ENCODE measurements at regions not wholly inside any gene's neighbourhood (a gene's known extent, or its start where the extent isn't known, plus 50 kb on each side); places are given as distances from the start of the nearest gene placed in this dataset.

DNA sequence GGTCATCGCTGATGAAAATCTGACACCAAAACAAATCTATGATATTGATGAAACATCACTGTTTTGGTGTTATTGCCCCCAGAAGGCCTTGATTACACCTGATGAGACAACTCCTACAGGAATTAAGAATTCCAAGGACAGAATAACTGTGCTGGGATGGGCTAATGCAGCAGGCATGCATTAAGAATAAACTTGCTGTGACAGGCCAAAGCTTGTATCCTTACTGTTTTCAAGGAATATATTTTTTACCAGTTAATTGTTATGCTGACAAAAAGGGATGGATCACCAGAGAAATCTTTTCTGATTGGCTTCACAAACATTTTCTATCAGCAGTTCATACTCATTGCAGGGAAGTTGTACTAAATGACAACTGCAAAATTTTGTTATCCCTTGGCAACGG lies 278.2 kb downstream of the IKZF2 start:
- TF ChIP-seq, protein P1, sequence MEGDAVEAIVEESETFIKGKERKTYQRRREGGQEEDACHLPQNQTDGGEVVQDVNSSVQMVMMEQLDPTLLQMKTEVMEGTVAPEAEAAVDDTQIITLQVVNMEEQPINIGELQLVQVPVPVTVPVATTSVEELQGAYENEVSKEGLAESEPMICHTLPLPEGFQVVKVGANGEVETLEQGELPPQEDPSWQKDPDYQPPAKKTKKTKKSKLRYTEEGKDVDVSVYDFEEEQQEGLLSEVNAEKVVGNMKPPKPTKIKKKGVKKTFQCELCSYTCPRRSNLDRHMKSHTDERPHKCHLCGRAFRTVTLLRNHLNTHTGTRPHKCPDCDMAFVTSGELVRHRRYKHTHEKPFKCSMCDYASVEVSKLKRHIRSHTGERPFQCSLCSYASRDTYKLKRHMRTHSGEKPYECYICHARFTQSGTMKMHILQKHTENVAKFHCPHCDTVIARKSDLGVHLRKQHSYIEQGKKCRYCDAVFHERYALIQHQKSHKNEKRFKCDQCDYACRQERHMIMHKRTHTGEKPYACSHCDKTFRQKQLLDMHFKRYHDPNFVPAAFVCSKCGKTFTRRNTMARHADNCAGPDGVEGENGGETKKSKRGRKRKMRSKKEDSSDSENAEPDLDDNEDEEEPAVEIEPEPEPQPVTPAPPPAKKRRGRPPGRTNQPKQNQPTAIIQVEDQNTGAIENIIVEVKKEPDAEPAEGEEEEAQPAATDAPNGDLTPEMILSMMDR (IDR thresholded peaks at IDR 0.05; ENCODE audit: insufficient read depth, low read depth, low read length), result no peak
- no peak for TF ChIP-seq EZH2 (IDR thresholded peaks at IDR 0.05; ENCODE audit: insufficient read depth, low read length)
- Mint-ChIP-seq H3K9me3 (ENCODE audit: unreplicated experiment) (peaks cover 17% of the 10 kb centered on the region), H3K4me1 (ENCODE audit: low read depth, unreplicated experiment) (no peaks in the 10 kb centered on the region), H3K27ac (ENCODE audit: unreplicated experiment) (no peak overlapping the region), H3K27me3 (ENCODE audit: low read depth, unreplicated experiment) (no peaks in the 10 kb centered on the region), H3K4me3 (ENCODE audit: unreplicated experiment) (no peak overlapping the region), H3K36me3 (ENCODE audit: low read depth, unreplicated experiment) (no peaks in the 10 kb centered on the region)
- no peak overlapping the region for H2AFZ ChIP-seq (ENCODE audit: low read depth, low read length)
- no peak for FAIRE-seq
- H3K79me2 ChIP-seq (ENCODE audit: insufficient read depth, low read length), result no peaks in the 10 kb centered on the region
- no peaks in the 10 kb centered on the region for H3K9me3 ChIP-seq (ENCODE audit: insufficient read depth, low read depth, low read length)
- H3K4me1 ChIP-seq (ENCODE audit: insufficient read depth, low read length), result no peaks in the 10 kb centered on the region
- H3K27ac ChIP-seq (ENCODE audit: low read depth, low read length), result no peak overlapping the region
- H3K4me2 ChIP-seq (ENCODE audit: low read length), result no peak overlapping the region
- no peaks in the 10 kb centered on the region for H3K36me3 ChIP-seq (ENCODE audit: insufficient read depth, low read length)
- H3K27me3 ChIP-seq (ENCODE audit: insufficient read depth, low read length), result no peaks in the 10 kb centered on the region
- H4K20me1 ChIP-seq (ENCODE audit: insufficient read depth, low read length), result no peaks in the 10 kb centered on the region
- no peak overlapping the region for H3K4me3 ChIP-seq (ENCODE audit: insufficient read depth, low read depth, low read length)
- DNase-seq (ENCODE audit: low read depth), result no peak
- no peak overlapping the region for H3K9ac ChIP-seq (ENCODE audit: low read length)

DNA sequence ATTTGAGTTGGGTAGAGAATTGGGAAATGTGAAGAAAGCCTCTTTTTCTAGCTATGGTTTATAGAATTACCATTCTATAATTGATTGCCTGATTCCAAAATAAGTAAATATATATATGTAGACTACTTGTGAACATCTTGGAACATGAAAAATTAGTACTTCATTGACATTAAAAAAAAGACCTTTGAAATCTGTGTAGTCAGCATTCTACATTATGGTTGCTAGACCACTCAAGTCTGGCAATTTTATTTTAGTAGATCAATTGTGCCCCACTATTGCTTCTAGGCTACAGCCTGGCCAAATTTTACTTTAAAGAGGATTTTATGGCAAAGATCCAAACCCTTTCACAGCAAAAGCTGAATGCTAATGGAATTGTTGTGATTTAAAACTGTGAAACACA lies 279.8 kb downstream of the IKZF2 start:
- Histone ChIP-seq H2AFZ (ENCODE audit: low read depth, low read length) (no peak overlapping the region), H3K4me3 (ENCODE audit: insufficient read depth, low read depth, low read length) (no peak overlapping the region), H3K27ac (ENCODE audit: low read depth, low read length) (no peak overlapping the region), H3K4me2 (ENCODE audit: low read length) (no peak overlapping the region), H3K79me2 (ENCODE audit: insufficient read depth, low read length) (no peaks in the 10 kb centered on the region), H3K9me3 (ENCODE audit: insufficient read depth, low read depth, low read length) (no peaks in the 10 kb centered on the region), H3K9ac (ENCODE audit: low read length) (no peak overlapping the region), H3K36me3 (ENCODE audit: insufficient read depth, low read length) (no peaks in the 10 kb centered on the region), H3K27me3 (ENCODE audit: insufficient read depth, low read length) (no peaks in the 10 kb centered on the region), H4K20me1 (ENCODE audit: insufficient read depth, low read length) (no peaks in the 10 kb centered on the region), H3K4me1 (ENCODE audit: insufficient read depth, low read length) (no peaks in the 10 kb centered on the region)
- no peak for TF ChIP-seq EZH2 (IDR thresholded peaks at IDR 0.05; ENCODE audit: insufficient read depth, low read length)
- TF ChIP-seq, protein P1 (IDR thresholded peaks at IDR 0.05; ENCODE audit: insufficient read depth, low read depth, low read length), result no peak
- Mint-ChIP-seq H3K4me3 (ENCODE audit: unreplicated experiment) (no peak overlapping the region), H3K9me3 (ENCODE audit: unreplicated experiment) (peaks cover 11% of the 10 kb centered on the region), H3K4me1 (ENCODE audit: low read depth, unreplicated experiment) (no peaks in the 10 kb centered on the region), H3K27me3 (ENCODE audit: low read depth, unreplicated experiment) (no peaks in the 10 kb centered on the region), H3K27ac (ENCODE audit: unreplicated experiment) (no peak overlapping the region), H3K36me3 (ENCODE audit: low read depth, unreplicated experiment) (no peaks in the 10 kb centered on the region)
- FAIRE-seq (no peak), DNase-seq (ENCODE audit: low read depth) (no peak)

DNA sequence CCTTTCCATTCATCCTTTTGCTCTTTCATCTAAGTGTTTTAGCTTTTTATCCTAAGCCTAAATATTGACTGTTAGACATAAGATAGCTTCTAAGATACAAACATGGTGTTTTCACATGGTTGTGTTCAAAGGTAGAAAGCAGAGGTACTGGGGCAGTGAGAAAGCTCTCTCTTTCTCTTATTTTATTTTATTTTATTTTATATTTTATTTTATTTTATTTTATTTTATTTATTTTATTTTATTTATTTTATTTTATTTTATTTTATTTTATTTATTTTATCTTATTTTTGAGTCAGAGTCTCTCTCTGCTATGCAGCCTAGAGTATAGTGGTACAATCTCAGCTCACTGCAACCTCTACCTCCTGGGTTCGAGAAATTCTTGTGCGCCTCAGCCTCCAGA lies 287.2 kb downstream of the IKZF2 start:
- Mint-ChIP-seq H3K9me3 (ENCODE audit: unreplicated experiment) (peaks cover 16% of the 10 kb centered on the region), H3K36me3 (ENCODE audit: low read depth, unreplicated experiment) (no peaks in the 10 kb centered on the region), H3K27me3 (ENCODE audit: low read depth, unreplicated experiment) (no peaks in the 10 kb centered on the region), H3K27ac (ENCODE audit: unreplicated experiment) (no peak overlapping the region), H3K4me3 (ENCODE audit: unreplicated experiment) (no peak overlapping the region), H3K4me1 (ENCODE audit: low read depth, unreplicated experiment) (no peaks in the 10 kb centered on the region)
- Histone ChIP-seq H3K4me2 (ENCODE audit: low read length) (no peak overlapping the region), H3K27me3 (ENCODE audit: insufficient read depth, low read length) (no peaks in the 10 kb centered on the region), H3K36me3 (ENCODE audit: insufficient read depth, low read length) (no peaks in the 10 kb centered on the region), H3K27ac (ENCODE audit: low read depth, low read length) (no peak overlapping the region), H2AFZ (ENCODE audit: low read depth, low read length) (no peak overlapping the region), H4K20me1 (ENCODE audit: insufficient read depth, low read length) (no peaks in the 10 kb centered on the region), H3K4me3 (ENCODE audit: insufficient read depth, low read depth, low read length) (no peak overlapping the region), H3K79me2 (ENCODE audit: insufficient read depth, low read length) (no peaks in the 10 kb centered on the region), H3K4me1 (ENCODE audit: insufficient read depth, low read length) (no peaks in the 10 kb centered on the region), H3K9me3 (ENCODE audit: insufficient read depth, low read depth, low read length) (peaks cover 7% of the 10 kb centered on the region), H3K9ac (ENCODE audit: low read length) (no peak overlapping the region)
- TF ChIP-seq, protein P1 (IDR thresholded peaks at IDR 0.05; ENCODE audit: insufficient read depth, low read depth, low read length), result no peak
- TF ChIP-seq EZH2 (IDR thresholded peaks at IDR 0.05; ENCODE audit: insufficient read depth, low read length), result no peak
- DNase-seq (ENCODE audit: low read depth), result no peak
- no peak for FAIRE-seq
